ENCODE measurements at regions not wholly inside any gene's neighbourhood (a gene's known extent, or its start where the extent isn't known, plus 50 kb on each side); places are given as distances from the start of the nearest gene placed in this dataset.

- no TSS peak for BruUV-seq (replicated peaks)
- H3K79me2 ChIP-seq (ENCODE audit: insufficient read depth, low read length) = no peaks in the 10 kb centered on the region
- no peak overlapping the region for H3K4me2 ChIP-seq (ENCODE audit: low read length)
- TF ChIP-seq EZH2phosphoT487 (IDR thresholded peaks at IDR 0.05; ENCODE audit: borderline replicate concordance) = no peak
- TF ChIP-seq SP1 (IDR thresholded peaks at IDR 0.05; ENCODE audit: low read depth) = no peak
- TF ChIP-seq ZNF274 (IDR thresholded peaks at IDR 0.05; ENCODE audit: low read depth, low read length) = no peak
- no peak for TF ChIP-seq ZBTB33 (IDR thresholded peaks at IDR 0.05; ENCODE audit: extremely low read depth, insufficient replicate concordance, low read length)
- TF ChIP-seq EGR1 (IDR thresholded peaks at IDR 0.05; ENCODE audit: low read depth) = no peak
- TF ChIP-seq SIN3A (IDR thresholded peaks at IDR 0.05; ENCODE audit: low read depth) = no peak
- no peak for TF ChIP-seq REST (IDR thresholded peaks at IDR 0.05; ENCODE audit: low read depth)
- TF ChIP-seq SRF (IDR thresholded peaks at IDR 0.05; ENCODE audit: low read depth) = no peak
- no peak for TF ChIP-seq POLR2A (IDR thresholded peaks at IDR 0.05; ENCODE audit: borderline replicate concordance, extremely low read depth, insufficient read depth, insufficient read length)
- TF ChIP-seq CBX3 (IDR thresholded peaks at IDR 0.05; ENCODE audit: low read depth) = no peak
- no peak for TF ChIP-seq JUND (IDR thresholded peaks at IDR 0.05)
- no peak for TF ChIP-seq YY1 (IDR thresholded peaks at IDR 0.05; ENCODE audit: extremely low read depth, insufficient replicate concordance, low read depth, low read length)
- H4K20me1 ChIP-seq (ENCODE audit: insufficient read depth) = no peaks in the 10 kb centered on the region
- no peaks in the 10 kb centered on the region for H3K9me2 ChIP-seq (ENCODE audit: insufficient read depth)
- H3K27me3 ChIP-seq (ENCODE audit: insufficient read depth, low read length) = no peaks in the 10 kb centered on the region
- DNase-seq (ENCODE audit: low read depth, low spot score) (no peak), ATAC-seq (no peak)
- intact Hi-C loops (cut with micrococcal nuclease) = no loop called here
- H3K36me3 ChIP-seq (ENCODE audit: control insufficient read depth in 1 of 2, insufficient read depth in 2 of 2, low read length in 2 of 2) = no peaks in the 10 kb centered on the region
- H3K9ac ChIP-seq (ENCODE audit: low read length) = no peak overlapping the region
- no peak overlapping the region for H2AFZ ChIP-seq (ENCODE audit: low read depth, low read length, poor library complexity, severe bottlenecking)
- H3K4me1 ChIP-seq (ENCODE audit: control insufficient read depth in 1 of 2, insufficient read depth in 2 of 2, low read length in 2 of 2) = no peaks in the 10 kb centered on the region
- CTCF ChIA-PET = no interaction called here
- H3K9me3 ChIP-seq (ENCODE audit: control insufficient read depth in 1 of 2, insufficient read depth in 1 of 2, low read depth in 1 of 2, low read length in 2 of 2) = peaks cover 6 to 12% of the 10 kb centered on the region in 2 experiments; a peak in 2 of 4 replicates
- no peak overlapping the region for H3K4me3 ChIP-seq (replicated peaks in 1 of 2; ENCODE audit: low read depth in 1 of 2, low read length in 2 of 2)
- POLR2A ChIA-PET = no interaction called here
- RAD21 ChIA-PET (ENCODE audit: low non-redundant PET in 1 of 2, low total read pairs in 2 of 2, uncharacterized antibody in 2 of 2, unreplicated experiment in 2 of 2) = no interaction called here
- H3K27ac ChIP-seq (ENCODE audit: low read depth, low read length) = no peak overlapping the region
Measured at GRCh38 chr18:66993492-66993891, 389.6 kb upstream of the CDH19 start.

Data from HCT116 (cell line).